HG02763 (cell line): ENCODE measurements at regions not wholly inside any gene's neighbourhood (a gene's known extent, or its start where the extent isn't known, plus 50 kb on each side); places are given as distances from the start of the nearest gene placed in this dataset.

ENCODE experiments used
- ATAC-seq: cut with Tn5 transposase; IDR thresholded peaks from one replicate; pipeline ENCODE4 v1.9.1; 2021; ENCODE audit warnings: mild to moderate bottlenecking, moderate library complexity; ENCODE audit not compliant: unreplicated experiment

GRCh38 chr13:104114101-104114500, 1047.9 kb upstream of the SLC10A2 start:
- no peak for ATAC-seq

GRCh38 chr13:104111031-104111430, 1044.8 kb upstream of the SLC10A2 start:
- ATAC-seq, result no peak

GRCh38 chr13:104106705-104107393, 1040.6 kb upstream of the SLC10A2 start:
- no peak for ATAC-seq

GRCh38 chr13:104105418-104106355, 1039.5 kb upstream of the SLC10A2 start:
- ATAC-seq, result no peak

- ATAC-seq, result no peak
Observed at GRCh38 chr13:104099750-104100149, 1033.5 kb upstream of the SLC10A2 start.

- ATAC-seq, result no peak
Observed at GRCh38 chr13:104098421-104098820, 1032.2 kb upstream of the SLC10A2 start.

GRCh38 chr13:104086759-104087158, 1020.5 kb upstream of the SLC10A2 start:
- no peak for ATAC-seq

- no peak for ATAC-seq
Observed at GRCh38 chr13:104086210-104086609, 1020.0 kb upstream of the SLC10A2 start.

- ATAC-seq, result no peak
Observed at GRCh38 chr13:104085611-104086010, 1019.4 kb upstream of the SLC10A2 start.

- no peak for ATAC-seq
Observed at GRCh38 chr13:104074326-104074725, 1008.1 kb upstream of the SLC10A2 start.

- ATAC-seq, result no peak
Observed at GRCh38 chr13:104071806-104072205, 1005.6 kb upstream of the SLC10A2 start.

GRCh38 chr13:104065328-104065727, 999.1 kb upstream of the SLC10A2 start:
- ATAC-seq, result no peak

- no peak for ATAC-seq
Observed at GRCh38 chr13:104057861-104058260, 991.6 kb upstream of the SLC10A2 start.

GRCh38 chr13:104045907-104046306, 979.7 kb upstream of the SLC10A2 start:
- ATAC-seq, result no peak

- ATAC-seq, result no peak
Observed at GRCh38 chr13:104043184-104043583, 977.0 kb upstream of the SLC10A2 start.

- no peak for ATAC-seq
Observed at GRCh38 chr13:104034891-104035290, 968.7 kb upstream of the SLC10A2 start.

- no peak for ATAC-seq
Observed at GRCh38 chr13:104025303-104025702, 959.1 kb upstream of the SLC10A2 start.

GRCh38 chr13:104024416-104025170, 958.4 kb upstream of the SLC10A2 start:
- ATAC-seq, result no peak

GRCh38 chr13:104021806-104022397, 955.7 kb upstream of the SLC10A2 start:
- ATAC-seq, result no peak

- ATAC-seq, result no peak
Observed at GRCh38 chr13:104017317-104017716, 951.1 kb upstream of the SLC10A2 start.
